Activated CD4-positive, alpha-beta memory T cell treated with anti-CD3 and anti-CD28 coated beads, Interleukin-2, amount 10 ng/mL, durations not matched to agents 7 days and 5 days (primary cell): ENCODE measurements at regions not wholly inside any gene's neighbourhood (a gene's known extent, or its start where the extent isn't known, plus 50 kb on each side); places are given as distances from the start of the nearest gene placed in this dataset.
"Not testable (repeated sequence)": the region's sequence is repeated elsewhere in the genome, so short reads cannot be mapped to it uniquely, and the experiment has no call there.

Source experiments
- CTCF ChIA-PET: fragments of 350-600 bp; sonication (Branson Sonifier 250); formaldehyde crosslinking; loops from one replicate; lab custom pipeline; 2021; ENCODE audit warnings: antibody characterized with exemption, inconsistent platforms; lab: Charles Lee
- POLR2A ChIA-PET: fragments of 350-600 bp; sonication (Branson Sonifier 250); formaldehyde crosslinking; loops from one replicate; lab custom pipeline; 2021; ENCODE audit warnings: antibody characterized with exemption; lab: Charles Lee
- DNase-seq: peaks from one replicate; pipeline ENCODE4 v3.0.0-alpha.2; 2020
- H3K27ac Mint-ChIP-seq: one replicate; pipeline ENCODE4 v1.8.0; 2021; ENCODE audit warnings: mild to moderate bottlenecking, mixed read lengths
- H3K27me3 Mint-ChIP-seq: one replicate; pipeline ENCODE4 v1.8.0; 2021; ENCODE audit warnings: mixed read lengths
- H3K36me3 Mint-ChIP-seq: one replicate; pipeline ENCODE4 v1.8.0; 2021; ENCODE audit warnings: low read depth, mixed read lengths
- H3K4me1 Mint-ChIP-seq: one replicate; pipeline ENCODE4 v1.8.0; 2021; ENCODE audit warnings: mixed read lengths
- H3K4me3 Mint-ChIP-seq: one replicate; pipeline ENCODE4 v1.8.0; 2021; ENCODE audit warnings: mild to moderate bottlenecking, mixed read lengths
- H3K9me3 Mint-ChIP-seq: one replicate; pipeline ENCODE4 v1.8.0; 2021; ENCODE audit warnings: mixed read lengths

DNA sequence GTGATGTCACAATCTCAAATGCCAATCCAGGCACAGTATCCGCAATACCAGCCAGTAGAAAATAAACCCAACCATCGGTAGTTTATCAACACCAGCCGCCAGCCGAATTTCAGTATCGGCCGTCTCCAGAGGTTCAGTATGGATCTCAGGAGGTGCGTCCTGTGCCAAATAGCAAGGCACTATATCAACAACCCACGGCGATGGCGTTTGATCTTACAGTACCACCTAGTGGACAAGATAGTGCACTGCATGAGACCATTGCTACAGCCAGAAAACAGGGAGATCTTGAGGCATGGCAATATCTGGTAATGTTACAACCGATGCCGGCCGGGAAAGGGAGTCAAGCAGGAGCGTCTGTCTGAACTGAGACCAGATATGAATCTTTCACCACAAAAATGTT lies 121.8 kb upstream of the DRD5 start:
- H3K27me3 Mint-ChIP-seq, H3K9me3 Mint-ChIP-seq, H3K27ac Mint-ChIP-seq, H3K4me3 Mint-ChIP-seq, H3K36me3 Mint-ChIP-seq, POLR2A ChIA-PET, H3K4me1 Mint-ChIP-seq: not testable (repeated sequence)
- peak; percentile 19 for DNase-seq
- CTCF ChIA-PET, result interaction anchor here (1.2 kb wide), 1 partner anchor 128 kb away, joined by 4 read pairs; no protein-coding TSS in a partner anchor

DNA sequence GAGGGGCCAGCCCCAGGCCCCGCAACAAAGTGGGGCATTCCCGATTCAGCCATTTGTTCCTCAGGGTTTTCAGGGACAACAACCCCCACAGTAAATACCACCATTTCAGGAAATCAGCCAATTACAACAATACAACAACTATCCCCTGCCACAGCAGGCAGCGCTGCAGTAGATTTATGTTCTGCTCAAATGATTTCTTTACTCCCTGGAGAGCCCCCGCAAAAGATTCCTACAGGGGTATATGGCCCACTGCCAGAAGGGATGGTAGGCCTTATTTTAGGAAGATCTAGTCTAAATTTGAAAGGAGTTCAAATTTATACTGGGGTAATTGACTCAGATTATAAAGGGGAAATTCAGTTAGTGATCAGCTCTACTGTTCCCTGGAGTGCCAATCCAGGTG lies 120.5 kb upstream of the DRD5 start:
- H3K4me3 Mint-ChIP-seq, H3K4me1 Mint-ChIP-seq, POLR2A ChIA-PET, DNase-seq, H3K27ac Mint-ChIP-seq, H3K27me3 Mint-ChIP-seq, H3K36me3 Mint-ChIP-seq, H3K9me3 Mint-ChIP-seq: not testable (repeated sequence)
- CTCF ChIA-PET, result interaction anchor here (0.6 to 1.2 kb wide), 2 partner anchors 129 to 169 kb away, joined by 3 to 4 read pairs; no protein-coding TSS in a partner anchor

DNA sequence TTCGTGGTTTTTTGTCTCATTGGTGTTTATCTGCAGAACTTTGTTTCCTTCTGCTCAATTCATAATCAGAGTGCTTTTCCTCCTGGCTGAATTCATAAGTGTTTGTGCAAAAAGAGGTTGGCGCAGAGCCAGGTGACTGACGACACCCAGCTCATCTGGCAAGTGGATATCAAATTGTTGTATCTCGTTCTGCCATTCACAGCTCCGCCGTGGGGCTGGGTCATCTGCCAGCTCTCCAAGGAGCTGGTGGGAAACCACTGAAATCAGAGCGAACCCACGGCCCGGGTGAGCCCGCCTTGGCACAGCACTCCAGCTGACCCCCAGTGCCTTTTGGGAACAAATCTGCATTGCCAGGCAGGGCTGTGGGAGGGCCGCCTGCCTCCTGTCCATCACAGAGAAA lies 110.7 kb upstream of the DRD5 start:
- CTCF ChIA-PET, H3K27me3 Mint-ChIP-seq, H3K9me3 Mint-ChIP-seq, H3K27ac Mint-ChIP-seq, H3K4me1 Mint-ChIP-seq, POLR2A ChIA-PET, H3K4me3 Mint-ChIP-seq, DNase-seq, H3K36me3 Mint-ChIP-seq: not testable (repeated sequence)

DNA sequence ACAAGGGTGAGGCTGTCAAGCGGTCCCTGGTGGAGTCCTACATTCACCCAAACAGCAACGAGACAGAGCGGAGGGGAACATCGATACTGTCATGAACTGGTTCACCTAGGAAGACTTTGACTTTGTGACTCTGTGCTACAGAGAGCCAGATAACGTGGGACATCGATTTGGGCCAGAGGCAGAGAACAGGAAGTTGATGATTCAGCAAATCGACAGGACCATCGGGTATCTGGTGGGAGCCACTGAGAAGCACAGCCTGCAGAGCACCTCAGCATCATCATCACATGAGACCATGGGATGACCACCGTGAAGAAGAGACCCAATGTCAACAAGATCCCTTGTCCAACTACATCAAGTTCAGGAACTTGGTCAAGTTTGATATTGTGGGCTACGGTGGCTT lies 104.1 kb upstream of the DRD5 start:
- CTCF ChIA-PET, H3K4me1 Mint-ChIP-seq, DNase-seq, H3K9me3 Mint-ChIP-seq, H3K4me3 Mint-ChIP-seq, H3K27me3 Mint-ChIP-seq, H3K27ac Mint-ChIP-seq, H3K36me3 Mint-ChIP-seq, POLR2A ChIA-PET: not testable (repeated sequence)

DNA sequence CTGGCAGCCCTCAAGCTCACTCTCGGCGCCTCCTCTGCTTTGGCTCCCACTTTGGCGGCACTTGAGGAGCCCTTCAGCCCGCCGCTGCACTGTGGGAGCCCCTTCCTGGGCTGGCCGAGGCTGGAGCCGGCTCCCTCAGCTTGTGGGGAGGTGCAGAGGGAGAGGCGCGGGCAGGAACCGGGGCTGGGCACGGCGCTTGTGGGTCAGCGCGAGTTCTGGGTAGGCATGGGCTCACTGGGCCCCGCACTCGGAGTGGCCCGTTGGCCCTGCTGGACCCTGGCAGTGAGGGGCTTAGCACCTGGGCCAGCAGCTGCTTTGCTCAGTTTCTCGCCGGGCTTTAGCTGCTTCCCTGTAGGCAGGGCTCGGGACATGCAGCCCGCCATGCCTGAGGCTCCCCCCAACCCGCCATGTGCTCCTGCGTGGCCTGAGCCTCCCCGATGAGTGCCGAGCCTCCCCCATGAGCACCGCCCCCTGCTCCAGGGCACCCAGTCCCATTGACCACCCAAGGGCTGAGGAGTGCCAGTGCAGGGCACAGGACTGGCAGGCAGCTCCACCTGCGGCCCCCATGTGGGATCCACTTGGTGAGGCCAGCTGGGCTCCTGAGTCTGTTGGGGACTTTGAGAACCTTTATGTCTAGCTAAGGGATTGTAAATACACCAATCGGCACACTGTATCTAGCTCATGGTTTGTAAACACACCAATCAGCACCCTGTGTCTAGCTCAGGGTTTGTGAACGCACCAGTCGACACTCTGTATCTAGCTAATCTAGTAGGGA lies 101.5 kb upstream of the DRD5 start:
- CTCF ChIA-PET, result no interaction called here
- Mint-ChIP-seq H3K27me3 (no peaks in the 10 kb centered on the region), H3K4me1 (no peaks in the 10 kb centered on the region), H3K36me3 (no peaks in the 10 kb centered on the region), H3K27ac (no peak overlapping the region), H3K9me3 (no peaks in the 10 kb centered on the region), H3K4me3 (no peak overlapping the region)
- DNase-seq, result no peak
- POLR2A ChIA-PET, result no interaction called here

DNA sequence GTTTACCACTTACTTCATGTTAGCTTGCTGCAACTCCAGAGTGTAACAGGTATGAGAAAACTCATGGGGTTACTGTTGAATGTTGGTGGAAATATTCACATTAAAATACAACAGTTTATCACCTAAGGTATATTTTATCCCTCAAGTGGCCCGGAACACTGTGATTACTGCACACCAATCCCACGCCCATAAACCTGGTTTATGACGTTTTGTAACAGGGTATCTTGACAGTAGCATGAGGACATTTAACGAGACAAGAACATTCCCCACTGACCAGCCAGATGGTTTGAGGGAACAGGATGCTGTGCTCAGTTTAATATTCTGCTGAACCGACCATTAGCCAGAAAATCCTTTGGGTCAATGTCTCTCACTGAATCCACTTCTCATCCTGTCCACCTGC lies 98.3 kb upstream of the DRD5 start:
- H3K9me3 Mint-ChIP-seq, POLR2A ChIA-PET, H3K27ac Mint-ChIP-seq, H3K4me1 Mint-ChIP-seq, DNase-seq, H3K27me3 Mint-ChIP-seq, H3K4me3 Mint-ChIP-seq, H3K36me3 Mint-ChIP-seq, CTCF ChIA-PET: not testable (repeated sequence)

DNA sequence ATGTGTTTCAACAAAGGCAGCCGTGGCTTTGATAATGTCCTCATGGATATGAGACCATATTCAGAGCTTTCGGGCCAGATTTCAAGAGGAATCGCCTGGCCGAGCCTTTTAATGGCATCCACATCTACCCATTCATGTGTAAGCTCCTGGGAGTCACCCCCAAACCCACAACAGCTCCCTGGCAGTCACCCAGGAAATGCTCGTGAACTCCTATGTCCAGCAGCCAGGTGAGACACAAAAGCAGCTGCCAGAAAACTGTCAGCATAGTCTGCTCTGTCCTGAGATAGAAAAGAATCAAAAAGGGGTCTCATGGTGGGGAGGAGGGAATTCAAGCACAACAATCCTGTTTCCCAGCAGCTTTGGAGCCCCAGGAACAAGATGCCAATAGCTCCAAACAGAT lies 96.4 kb upstream of the DRD5 start:
- H3K27ac Mint-ChIP-seq, POLR2A ChIA-PET, H3K27me3 Mint-ChIP-seq, H3K9me3 Mint-ChIP-seq, DNase-seq, H3K36me3 Mint-ChIP-seq, H3K4me1 Mint-ChIP-seq, CTCF ChIA-PET, H3K4me3 Mint-ChIP-seq: not testable (repeated sequence)

DNA sequence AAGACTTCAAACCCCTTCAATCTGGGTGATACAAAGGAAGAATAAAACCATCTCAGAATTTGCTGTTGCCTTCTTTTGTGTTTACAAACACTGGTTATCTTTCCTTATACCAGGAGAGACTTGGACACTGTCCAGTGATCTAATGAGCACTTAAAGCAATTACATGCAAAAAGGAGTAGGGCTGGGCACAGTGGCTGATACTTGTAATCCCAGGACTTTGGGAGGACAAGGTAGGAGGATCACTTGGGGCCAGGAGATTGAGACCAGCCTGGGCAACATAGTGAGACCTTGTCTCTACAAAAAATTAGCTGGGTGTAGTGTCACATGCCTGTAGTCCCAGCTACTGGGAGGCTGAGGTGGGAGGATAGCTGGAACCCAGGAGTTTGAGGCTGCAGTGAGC lies 95.7 kb upstream of the DRD5 start:
- H3K9me3 Mint-ChIP-seq, result no peaks in the 10 kb centered on the region
- H3K4me3 Mint-ChIP-seq, result no peak overlapping the region
- peaks cover 11% of the 10 kb centered on the region for H3K27me3 Mint-ChIP-seq
- CTCF ChIA-PET, result no interaction called here
- POLR2A ChIA-PET, result no interaction called here
- H3K4me1 Mint-ChIP-seq, result peaks cover under 1% of the 10 kb centered on the region
- DNase-seq, result no peak
- H3K36me3 Mint-ChIP-seq, result no peaks in the 10 kb centered on the region
- H3K27ac Mint-ChIP-seq, result no peak overlapping the region

DNA sequence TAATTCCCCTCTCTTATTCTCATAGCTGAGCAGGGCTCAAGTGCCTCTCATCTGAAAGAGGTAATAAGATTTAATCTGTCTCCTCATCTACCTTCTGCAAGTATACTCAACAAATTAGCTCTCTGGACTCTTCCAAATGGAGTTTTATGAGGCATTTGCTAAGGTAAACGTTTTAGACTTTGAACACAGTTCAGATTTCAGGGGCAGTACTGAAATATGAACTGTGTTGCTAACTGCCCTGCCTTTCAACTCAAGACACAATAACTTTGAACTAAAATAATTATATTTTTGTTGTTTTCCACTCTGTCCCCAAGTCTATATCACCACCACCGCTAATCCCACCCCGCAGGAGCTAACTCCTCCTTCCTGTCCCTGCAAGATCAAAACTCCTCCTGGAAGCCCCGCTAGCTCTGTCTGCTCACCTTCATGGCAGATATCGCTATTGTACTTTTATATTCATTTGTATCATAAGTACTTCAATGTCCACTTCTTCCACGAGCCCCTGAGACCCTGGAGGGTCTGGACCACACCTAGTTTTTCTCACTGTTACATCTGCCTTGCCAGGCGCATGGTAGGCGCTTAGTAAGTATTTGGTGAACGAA lies 90.7 kb upstream of the DRD5 start:
- not testable (repeated sequence) for DNase-seq, H3K27ac Mint-ChIP-seq, H3K36me3 Mint-ChIP-seq, H3K9me3 Mint-ChIP-seq
- Mint-ChIP-seq H3K4me3 (peak overlapping the region; percentile 75), H3K4me1 (peaks cover 17% of the 10 kb centered on the region), H3K27me3 (peaks cover 11% of the 10 kb centered on the region)
- ChIA-PET CTCF (interaction anchor here (1.2 to 3.6 kb wide), 7 partner anchors 12 to 328 kb away, joined by 3 to 48 read pairs (median 6); no protein-coding TSS in a partner anchor), POLR2A (interaction anchor here (0.8 to 1.1 kb wide), 2 partner anchors 13 to 323 kb away, joined by 3 read pairs; no protein-coding TSS in a partner anchor)

DNA sequence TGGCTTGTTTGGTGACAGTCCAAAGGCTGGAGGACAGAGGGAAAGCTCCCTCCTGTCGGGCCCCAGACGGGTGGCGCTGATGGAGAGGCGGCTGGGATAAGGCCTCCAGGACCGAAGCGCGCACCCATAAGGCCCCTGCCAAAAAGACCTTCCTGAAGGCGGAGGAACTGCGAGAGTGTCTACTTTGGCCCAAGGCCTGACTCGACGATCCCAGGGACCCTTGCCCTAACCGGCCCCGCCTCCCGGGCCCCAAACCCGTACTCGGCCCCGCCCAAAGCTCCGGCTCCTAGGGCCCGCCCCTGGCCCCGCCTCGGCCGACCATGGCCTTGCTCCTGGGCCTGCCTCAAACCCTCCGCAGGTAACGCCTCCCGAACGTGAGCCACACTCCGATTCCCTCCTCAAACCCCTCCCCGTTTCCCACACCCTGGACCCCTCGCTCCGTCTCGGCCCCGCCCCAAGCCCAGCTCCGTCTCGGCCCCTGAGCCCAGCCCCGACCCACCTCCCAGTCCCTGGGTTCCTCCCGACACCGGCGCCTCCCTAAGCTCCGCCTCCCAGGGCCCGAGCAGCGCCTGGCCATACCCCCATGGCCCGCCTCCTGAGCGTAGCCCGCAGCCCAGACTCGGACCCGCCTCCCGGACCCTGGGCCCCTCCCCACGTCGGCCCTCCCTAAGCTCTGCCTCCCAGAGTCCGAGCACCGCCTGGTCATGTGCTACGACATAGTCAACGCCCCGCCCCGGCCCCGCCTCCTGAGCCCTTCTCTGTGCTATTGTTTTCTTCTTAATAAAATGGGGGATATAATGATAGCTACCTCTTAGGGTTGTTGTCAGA lies 90.0 kb upstream of the DRD5 start:
- H3K4me1 Mint-ChIP-seq, result peaks cover 17% of the 10 kb centered on the region
- ChIA-PET POLR2A (interaction anchor here (0.8 to 1.1 kb wide), 2 partner anchors 13 to 322 kb away, joined by 3 read pairs; no protein-coding TSS in a partner anchor), CTCF (interaction anchor here (0.8 to 3.6 kb wide), 11 partner anchors 9 to 328 kb away, joined by 3 to 48 read pairs (median 5); no protein-coding TSS in a partner anchor)
- H3K9me3 Mint-ChIP-seq, result no peaks in the 10 kb centered on the region
- no peaks in the 10 kb centered on the region for H3K36me3 Mint-ChIP-seq
- peaks cover 7% of the 10 kb centered on the region for H3K27me3 Mint-ChIP-seq
- peak overlapping the region; percentile 75 for H3K4me3 Mint-ChIP-seq
- H3K27ac Mint-ChIP-seq, result peak overlapping the region; percentile 67
- peak; percentile 92 for DNase-seq

DNA sequence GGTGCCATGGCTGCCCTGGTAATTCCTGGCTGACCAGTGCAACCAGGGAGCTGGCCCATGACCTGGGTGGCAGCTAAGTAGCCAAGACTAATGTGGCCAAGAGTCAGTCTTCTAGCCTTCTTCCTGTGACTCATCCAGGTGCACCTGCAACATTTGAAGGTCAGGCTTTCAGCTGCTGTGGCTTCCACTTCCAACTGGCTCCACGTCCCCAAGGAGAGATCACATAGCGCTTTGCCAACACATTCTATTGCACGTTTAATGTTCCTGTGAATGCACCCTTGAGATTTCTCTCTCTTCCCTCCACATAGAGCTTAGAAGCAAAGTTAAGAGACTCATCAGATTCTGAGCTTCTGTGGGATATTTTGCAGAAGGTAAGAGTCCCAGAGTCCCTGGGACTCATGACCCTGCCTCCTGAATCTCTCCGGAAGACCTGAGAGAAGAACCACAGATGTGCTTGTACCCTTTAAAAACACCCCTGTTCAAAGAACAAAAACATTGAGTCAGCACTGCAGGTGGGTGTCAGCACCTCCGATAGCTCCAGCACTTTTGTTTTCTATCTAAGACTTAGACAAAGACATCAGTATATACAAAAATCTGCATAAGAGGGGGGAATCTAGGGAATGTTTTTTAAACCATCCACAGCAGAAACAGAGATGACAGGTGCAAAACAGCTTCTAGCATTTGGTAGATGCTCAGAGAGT lies 88.5 kb upstream of the DRD5 start:
- H3K4me3 Mint-ChIP-seq, H3K27ac Mint-ChIP-seq, DNase-seq, H3K9me3 Mint-ChIP-seq, POLR2A ChIA-PET, H3K36me3 Mint-ChIP-seq, H3K27me3 Mint-ChIP-seq: not testable (repeated sequence)
- peaks cover 17% of the 10 kb centered on the region for H3K4me1 Mint-ChIP-seq
- CTCF ChIA-PET, result interaction anchor here (1.5 to 3.6 kb wide), 3 partner anchors 10 to 323 kb away, joined by 4 to 48 read pairs (median 7); no protein-coding TSS in a partner anchor

DNA sequence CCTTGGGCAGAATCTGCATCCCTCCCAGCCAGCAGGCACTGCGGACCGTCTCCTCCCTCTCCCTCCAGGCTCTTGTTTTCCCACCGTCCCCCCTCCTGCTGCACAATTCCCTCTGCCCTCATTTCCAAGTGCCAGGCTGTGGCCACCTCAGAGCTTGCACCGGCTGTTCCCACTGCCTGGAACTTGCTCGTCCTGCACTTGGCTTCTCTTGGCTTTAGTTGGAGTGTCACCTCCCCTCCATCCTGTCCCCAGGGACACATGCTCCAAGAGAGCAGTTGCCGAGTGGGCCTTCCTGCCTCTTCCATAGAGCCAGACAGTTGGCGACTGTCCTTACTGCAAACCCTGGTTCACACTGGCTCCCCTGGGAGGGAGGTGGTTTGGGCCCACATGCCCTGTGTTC lies 87.0 kb upstream of the DRD5 start:
- H3K27me3 Mint-ChIP-seq, H3K9me3 Mint-ChIP-seq, H3K27ac Mint-ChIP-seq, DNase-seq, H3K36me3 Mint-ChIP-seq, POLR2A ChIA-PET, H3K4me3 Mint-ChIP-seq: not testable (repeated sequence)
- CTCF ChIA-PET, result interaction anchor here (0.7 kb wide), 1 partner anchor 9 kb away, joined by 3 read pairs; no protein-coding TSS in a partner anchor
- H3K4me1 Mint-ChIP-seq, result peaks cover 17% of the 10 kb centered on the region
